K562 (cell line): ENCODE measurements at regions not wholly inside any gene's neighbourhood (a gene's known extent, or its start where the extent isn't known, plus 50 kb on each side); places are given as distances from the start of the nearest gene placed in this dataset.
A peak's percentile ranks its signal among the peaks of the same experiment; 100 is the strongest.

Source experiments
- BHLHE40 ChIP-seq: IDR thresholded peaks from 2 replicates; pipeline ENCODE4 v1.6.1; 2011; ENCODE audit warnings: low read length, improper control_type of control experiment
- BRD9 ChIP-seq: fragments of 450-650 bp; IDR thresholded peaks from 2 replicates; pipeline ENCODE4 v1.6.1; 2018; ENCODE audit warnings: low read depth; ENCODE audit not compliant: partially characterized antibody
- CEBPZ ChIP-seq: fragments of 150-350 bp; IDR thresholded peaks from 2 replicates; pipeline ENCODE4 v1.6.1; 2014; ENCODE audit warnings: low read depth, mild to moderate bottlenecking, low read length, borderline replicate concordance
- CREM ChIP-seq: IDR thresholded peaks from 2 replicates; pipeline ENCODE4 v1.6.1; 2014; ENCODE audit warnings: antibody characterized with exemption, low read depth
- ETS1 ChIP-seq: conservative IDR thresholded peaks from 2 replicates; pipeline ENCODE4 v1.6.1; 2011; ENCODE audit warnings: low read depth, mild to moderate bottlenecking, low read length; ENCODE audit not compliant: control insufficient read depth
- GMEB1 ChIP-seq: fragments of 250-450 bp; sonication (Bioruptor Pico); IDR thresholded peaks from 2 replicates; pipeline ENCODE4 v1.4.0; 2020; ENCODE audit warnings: mild to moderate bottlenecking
- NCOA2 ChIP-seq, 2 experiments: fragments of 450-650 bp; IDR thresholded peaks; 2 replicates each; pipeline ENCODE4 v1.6.1; 2018; ENCODE audit warnings: mild to moderate bottlenecking in 2 of 2, moderate library complexity in 1 of 2; ENCODE audit not compliant: partially characterized antibody in 2 of 2
- NFRKB ChIP-seq: fragments of 450-650 bp; IDR thresholded peaks from 2 replicates; pipeline ENCODE4 v1.6.1; 2016; ENCODE audit warnings: low read depth
- PCBP1 ChIP-seq: fragments of 200-400 bp; formaldehyde crosslinking; IDR thresholded peaks from 2 replicates; pipeline ENCODE4 v1.6.1; 2018; ENCODE audit warnings: mild to moderate bottlenecking, low read depth, low read length; ENCODE audit not compliant: poor library complexity, severe bottlenecking
- RBM25 ChIP-seq: fragments of 200-400 bp; formaldehyde crosslinking; IDR thresholded peaks from 2 replicates; pipeline ENCODE4 v1.6.1; 2018; ENCODE audit warnings: low read length, low read depth, moderate library complexity; ENCODE audit not compliant: severe bottlenecking
- SPI1 ChIP-seq: IDR thresholded peaks from 2 replicates; pipeline ENCODE4 v1.6.1; 2011; ENCODE audit warnings: low read depth, low read length, control low read depth, borderline replicate concordance
- SRSF9 ChIP-seq: fragments of 200-400 bp; formaldehyde crosslinking; IDR thresholded peaks from 2 replicates; pipeline ENCODE4 v1.6.1; 2017; ENCODE audit warnings: low read depth, low read length, borderline replicate concordance
- ZC3H11A ChIP-seq: IDR thresholded peaks from 2 replicates; pipeline ENCODE4 v1.6.1; 2012; ENCODE audit warnings: low read depth, low read length, improper control_type of control experiment
- ZFPM2 ChIP-seq: fragments of 250-450 bp; sonication (Bioruptor Pico); IDR thresholded peaks from 2 replicates; pipeline ENCODE4 v1.5.1; 2022; ENCODE audit warnings: mild to moderate bottlenecking
- ZNF121 ChIP-seq: sonication (generic); formaldehyde crosslinking; conservative IDR thresholded peaks from 2 replicates; pipeline ENCODE4 v1.8.0; 2022; ENCODE audit warnings: missing genetic modification reagents
- ZNF133 ChIP-seq: fragments of 250-450 bp; sonication (Bioruptor Pico); IDR thresholded peaks from 2 replicates; pipeline ENCODE4 v1.4.0; 2020; ENCODE audit warnings: mild to moderate bottlenecking
- ZNF140 ChIP-seq: fragments of 250-450 bp; sonication (Bioruptor Pico); IDR thresholded peaks from 2 replicates; pipeline ENCODE4 v1.8.0; 2021; ENCODE audit warnings: moderate library complexity, mild to moderate bottlenecking, inconsistent platforms
- ZNF395 ChIP-seq: fragments of 200-800 bp; sonication (Bioruptor generic); IDR thresholded peaks from 2 replicates; pipeline ENCODE4 v1.6.1; 2017; ENCODE audit warnings: missing genetic modification characterization, missing compliant biosample characterization
- ZNF584 ChIP-seq: fragments of 200-800 bp; sonication (Bioruptor generic); IDR thresholded peaks from 2 replicates; pipeline ENCODE4 v1.6.1; 2016; ENCODE audit warnings: low read depth, mild to moderate bottlenecking, missing genetic modification characterization, missing compliant biosample characterization
- ZNF586 ChIP-seq: fragments of 450-650 bp; formaldehyde crosslinking; conservative IDR thresholded peaks from 2 replicates; pipeline ENCODE4 v1.4.0; 2020; ENCODE audit warnings: mild to moderate bottlenecking, moderate library complexity
- ZNF696 ChIP-seq: fragments of 250-450 bp; sonication (Bioruptor Pico); conservative IDR thresholded peaks from 2 replicates; pipeline ENCODE4 v1.4.0; 2020; ENCODE audit warnings: mild to moderate bottlenecking, moderate library complexity

GRCh38 chr6:26156105-26156849 is 69.0 kb downstream of the HFE start (continued):
- peak; percentile 96 for TF ChIP-seq PCBP1
- no peak for TF ChIP-seq SRSF9
- no peak for TF ChIP-seq ZNF121 (CRISPR knock-in tag)
- TF ChIP-seq ZC3H11A: no peak
- peak; percentile 94 for TF ChIP-seq ETS1
- no peak for TF ChIP-seq NFRKB
- TF ChIP-seq ZFPM2 (CRISPR knock-in tag): no peak
- no peak for TF ChIP-seq ZNF140
- no peak for TF ChIP-seq ZNF696 (CRISPR knock-in tag)
- peak; percentile 75 for TF ChIP-seq CREM
- peak; percentile 85 for TF ChIP-seq ZNF584 (CRISPR knock-in tag)
- TF ChIP-seq ZNF586 (CRISPR knock-in tag): no peak
- TF ChIP-seq CEBPZ: peak; percentile 50; the same call in 1 of the 2 replicates
- no peak for TF ChIP-seq NCOA2 (IDR thresholded peaks at IDR 0.05; ENCODE audit: partially characterized antibody in 2 of 2)
- no peak for TF ChIP-seq SPI1
- no peak for TF ChIP-seq ZNF133 (CRISPR knock-in tag)
- TF ChIP-seq GMEB1 (CRISPR knock-in tag): no peak
- peak; percentile 61; the same call in 1 of the 2 replicates for TF ChIP-seq BHLHE40
- no peak for TF ChIP-seq BRD9
- TF ChIP-seq RBM25: peak; percentile 12
- peak; percentile 88; the same call in 1 of the 2 replicates for TF ChIP-seq ZNF395 (CRISPR knock-in tag)
